H1 (cell line): ENCODE measurements at regions not wholly inside any gene's neighbourhood (a gene's known extent, or its start where the extent isn't known, plus 50 kb on each side); places are given as distances from the start of the nearest gene placed in this dataset.

Source experiments
- CTCF ChIP-seq, 3 experiments: IDR thresholded peaks; 1 replicate in 2 of 3; 2 replicates in 1 of 3; pipeline versions ENCODE4 v1.5.1 to v1.6.1; 2011; ENCODE audit warnings: low read length in 3 of 3, mild to moderate bottlenecking in 3 of 3, inconsistent platforms in 2 of 3, low read depth in 1 of 3, moderate library complexity in 1 of 3; ENCODE audit not compliant: insufficient read depth in 1 of 3; ENCODE audit errors: control extremely low read depth in 1 of 3
- EP300 ChIP-seq, 2 experiments: IDR thresholded peaks; 1 replicate in 1 of 2; 2 replicates in 1 of 2; pipeline ENCODE4 v1.6.1; 2011 to 2012; ENCODE audit warnings: low read depth in 2 of 2, low read length in 2 of 2, mild to moderate bottlenecking in 2 of 2, borderline replicate concordance in 1 of 2, inconsistent platforms in 1 of 2, moderate library complexity in 1 of 2
- EZH2 ChIP-seq: fragments of 200-600 bp; sonication (generic); IDR thresholded peaks from 2 replicates; pipeline ENCODE4 v1.7.1; 2012; ENCODE audit warnings: low read depth, mild to moderate bottlenecking, moderate library complexity, low read length, inconsistent platforms; ENCODE audit not compliant: severe bottlenecking
- GABPA ChIP-seq: IDR thresholded peaks from 2 replicates; pipeline ENCODE4 v1.6.1; 2011; ENCODE audit warnings: mild to moderate bottlenecking, low read length, moderate library complexity, borderline replicate concordance; ENCODE audit not compliant: insufficient read depth
- PHF8 ChIP-seq: fragments of 200-600 bp; sonication (generic); conservative IDR thresholded peaks from 2 replicates; pipeline ENCODE4 v1.7.1; 2012; ENCODE audit warnings: low read depth, mild to moderate bottlenecking, inconsistent platforms, low read length, moderate library complexity
- POLR2A ChIP-seq, 2 experiments: IDR thresholded peaks; 1 replicate in 1 of 2; 2 replicates in 1 of 2; pipeline ENCODE4 v1.6.1; 2011; ENCODE audit warnings: low read depth in 2 of 2, low read length in 2 of 2, mild to moderate bottlenecking in 2 of 2; ENCODE audit errors: control extremely low read depth in 1 of 2
- TCF12 ChIP-seq: IDR thresholded peaks from 2 replicates; pipeline ENCODE4 v1.6.1; 2011; ENCODE audit warnings: low read depth, mild to moderate bottlenecking, low read length

- TF ChIP-seq GABPA (no peak), EZH2 (no peak), CTCF (IDR thresholded peaks at IDR 0.05; ENCODE audit: control extremely low read depth in 1 of 3, insufficient read depth in 1 of 3, low read depth in 1 of 3, low read length in 3 of 3) (no peak), PHF8 (no peak), TCF12 (no peak), POLR2A (IDR thresholded peaks at IDR 0.05; ENCODE audit: control extremely low read depth in 1 of 2, low read depth in 2 of 2, low read length in 2 of 2) (no peak), EP300 (IDR thresholded peaks at IDR 0.05; ENCODE audit: borderline replicate concordance in 1 of 2, low read depth in 2 of 2, low read length in 2 of 2) (no peak)
Observed at GRCh38 chr16:60331168-60331567, 1597.1 kb upstream of the GOT2 start.
